ENCODE measurements at regions not wholly inside any gene's neighbourhood (a gene's known extent, or its start where the extent isn't known, plus 50 kb on each side); places are given as distances from the start of the nearest gene placed in this dataset.

DNA sequence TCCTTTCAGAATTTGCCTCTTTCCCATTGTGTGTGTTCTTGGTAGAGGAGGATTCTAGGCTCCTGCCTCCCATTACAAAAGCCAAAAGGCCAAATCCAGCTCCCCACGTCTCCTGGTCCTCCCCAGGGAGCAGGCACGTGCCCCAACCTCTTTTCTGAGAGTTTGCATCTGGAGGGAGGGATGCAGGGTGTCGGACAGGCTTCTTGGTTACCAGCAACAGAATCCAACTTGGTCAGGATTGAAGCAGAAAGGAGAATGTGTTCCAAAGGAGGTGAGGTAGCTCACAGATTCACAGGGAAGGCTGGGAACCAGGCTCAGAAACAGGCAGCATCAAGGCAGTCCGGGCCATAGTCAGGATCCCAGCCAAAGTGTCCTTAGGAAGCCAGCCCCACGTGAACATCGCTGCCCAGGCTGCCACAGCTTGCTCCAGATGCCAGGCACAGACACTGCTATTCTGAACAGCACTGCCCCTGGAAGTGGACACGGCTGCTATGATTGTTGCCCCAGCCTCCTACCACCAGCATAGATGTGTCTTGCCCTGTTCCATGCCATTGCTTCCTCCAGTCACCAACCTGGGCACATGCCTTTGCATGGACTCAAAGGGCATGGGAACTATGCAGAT, 264.2 kb upstream of the ZMIZ1 start:
- Histone ChIP-seq H3K9me3 (ENCODE audit: control insufficient read depth, insufficient read depth, low read length) (no peaks in the 10 kb centered on the region; the same call in 1 of the 2 replicates), H3K4me3 (ENCODE audit: low read depth, low read length) (no peak overlapping the region), H3K27me3 (ENCODE audit: control insufficient read depth, insufficient read depth, low read length) (peaks cover 13% of the 10 kb centered on the region), H3K27ac (ENCODE audit: low read depth, low read length) (peak overlapping the region; percentile 33)
- no peak for TF ChIP-seq CTCF (IDR thresholded peaks at IDR 0.05; ENCODE audit: low read depth, low read length)
- ChIA-PET CTCF (no interaction called here), POLR2A (interaction anchor here (1.0 kb wide), 1 partner anchor 48 kb away, joined by 3 read pairs; no protein-coding TSS in a partner anchor)
- DNase-seq (ENCODE audit: low read depth, low spot score): no peak

GRCh38 chr10:78805176-78805575, 263.6 kb upstream of the ZMIZ1 start:
- Histone ChIP-seq H3K27me3 (ENCODE audit: control insufficient read depth, insufficient read depth, low read length) (peaks cover 7% of the 10 kb centered on the region), H3K27ac (ENCODE audit: low read depth, low read length) (peak overlapping the region; percentile 33), H3K4me3 (ENCODE audit: low read depth, low read length) (no peak overlapping the region), H3K9me3 (ENCODE audit: control insufficient read depth, insufficient read depth, low read length) (no peaks in the 10 kb centered on the region; the same call in 1 of the 2 replicates)
- peak; percentile 97 for DNase-seq (ENCODE audit: low read depth, low spot score)
- no peak for TF ChIP-seq CTCF (IDR thresholded peaks at IDR 0.05; ENCODE audit: low read depth, low read length)
- POLR2A ChIA-PET: interaction anchor here (1.0 kb wide), 1 partner anchor 48 kb away, joined by 3 read pairs; no protein-coding TSS in a partner anchor
- CTCF ChIA-PET: no interaction called here

DNA sequence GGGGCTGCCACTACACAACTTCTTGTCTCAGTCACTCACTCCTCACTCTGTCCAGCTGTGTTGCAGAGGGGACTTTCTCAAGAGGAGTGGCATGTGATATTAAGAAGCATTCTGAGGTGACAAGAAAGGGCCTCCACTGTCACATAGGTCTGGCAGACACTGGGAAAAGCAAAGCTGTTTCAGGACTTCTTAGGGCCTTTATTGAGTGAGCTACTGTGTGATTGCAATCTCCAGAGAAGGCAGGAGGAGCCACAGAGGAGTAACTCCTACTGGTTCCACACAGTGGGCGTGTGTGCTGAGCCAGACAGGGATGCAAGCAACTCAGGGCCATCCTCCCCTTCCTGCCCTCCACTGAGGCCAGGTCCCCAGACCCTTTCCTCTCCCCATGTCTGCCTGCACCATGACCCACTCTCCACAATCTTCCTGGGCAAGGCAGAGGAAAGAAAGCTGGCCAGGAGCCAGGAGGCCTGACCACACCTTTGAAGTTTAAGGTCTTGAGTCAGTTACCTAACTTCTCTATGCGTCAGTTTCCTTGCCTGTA, 262.0 kb upstream of the ZMIZ1 start:
- Histone ChIP-seq H3K4me3 (ENCODE audit: low read depth, low read length) (no peak overlapping the region), H3K27me3 (ENCODE audit: control insufficient read depth, insufficient read depth, low read length) (peaks cover 4% of the 10 kb centered on the region), H3K27ac (ENCODE audit: low read depth, low read length) (no peak overlapping the region), H3K9me3 (ENCODE audit: control insufficient read depth, insufficient read depth, low read length) (peaks cover 4% of the 10 kb centered on the region; the same call in 1 of the 2 replicates)
- DNase-seq (ENCODE audit: low read depth, low spot score): no peak
- POLR2A ChIA-PET: no interaction called here
- CTCF ChIA-PET: interaction anchor here (0.6 kb wide), 1 partner anchor 217 kb away, joined by 3 read pairs; no protein-coding TSS in a partner anchor
- TF ChIP-seq CTCF (IDR thresholded peaks at IDR 0.05; ENCODE audit: low read depth, low read length): no peak

GRCh38 chr10:78807504-78808203, 261.1 kb upstream of the ZMIZ1 start:
- TF ChIP-seq CTCF (IDR thresholded peaks at IDR 0.05; ENCODE audit: low read depth, low read length): no peak
- ChIA-PET POLR2A (no interaction called here), CTCF (interaction anchor here (0.6 kb wide), 1 partner anchor 216 kb away, joined by 3 read pairs; no protein-coding TSS in a partner anchor)
- no peak for DNase-seq (ENCODE audit: low read depth, low spot score)
- Histone ChIP-seq H3K27me3 (ENCODE audit: control insufficient read depth, insufficient read depth, low read length) (peaks cover 13% of the 10 kb centered on the region), H3K27ac (ENCODE audit: low read depth, low read length) (no peak overlapping the region), H3K4me3 (ENCODE audit: low read depth, low read length) (no peak overlapping the region), H3K9me3 (ENCODE audit: control insufficient read depth, insufficient read depth, low read length) (peaks cover 9% of the 10 kb centered on the region)

GRCh38 chr10:78808286-78808685, 260.5 kb upstream of the ZMIZ1 start:
- DNase-seq (ENCODE audit: low read depth, low spot score): no peak
- H3K4me3 ChIP-seq (ENCODE audit: low read depth, low read length): no peak overlapping the region
- no peak for TF ChIP-seq CTCF (IDR thresholded peaks at IDR 0.05; ENCODE audit: low read depth, low read length)
- peaks cover 14% of the 10 kb centered on the region for H3K27me3 ChIP-seq (ENCODE audit: control insufficient read depth, insufficient read depth, low read length)
- no peak overlapping the region for H3K27ac ChIP-seq (ENCODE audit: low read depth, low read length)
- H3K9me3 ChIP-seq (ENCODE audit: control insufficient read depth, insufficient read depth, low read length): peaks cover 9% of the 10 kb centered on the region; the same call in 1 of the 2 replicates
- POLR2A ChIA-PET: no interaction called here
- CTCF ChIA-PET: no interaction called here
